Hepatocyte (in vitro differentiated cells): ENCODE measurements at regions not wholly inside any gene's neighbourhood (a gene's known extent, or its start where the extent isn't known, plus 50 kb on each side); places are given as distances from the start of the nearest gene placed in this dataset.

ENCODE experiments used
- DNase-seq: peaks from one replicate; pipeline ENCODE4 v3.0.0-alpha.2; 2016; ENCODE audit warnings: low spot score
- H2AFZ ChIP-seq: fragments of 200-600 bp; sonication (generic); 2 replicates; pipeline ENCODE4 v1.6.0; 2016; ENCODE audit warnings: antibody characterized with exemption, mild to moderate bottlenecking
- H3K27ac ChIP-seq: fragments of 200-600 bp; sonication (generic); 2 replicates; pipeline ENCODE4 v1.5.1; 2016; ENCODE audit warnings: mild to moderate bottlenecking
- H3K27me3 ChIP-seq: fragments of 200-600 bp; sonication (generic); 2 replicates; pipeline ENCODE4 v1.6.1; 2016
- H3K36me3 ChIP-seq: fragments of 200-600 bp; sonication (generic); replicated peaks from 2 replicates; pipeline ENCODE4 v1.5.1; 2016; ENCODE audit warnings: low read depth; ENCODE audit not compliant: insufficient read depth
- H3K4me1 ChIP-seq: fragments of 200-600 bp; sonication (generic); 2 replicates; pipeline ENCODE4 v1.5.1; 2016; ENCODE audit warnings: mild to moderate bottlenecking, moderate library complexity; ENCODE audit not compliant: insufficient read depth
- H3K4me2 ChIP-seq: fragments of 200-600 bp; sonication (generic); 2 replicates; pipeline ENCODE4 v1.6.0; 2016
- H3K4me3 ChIP-seq: fragments of 200-600 bp; sonication (generic); 2 replicates; pipeline ENCODE4 v1.5.1; 2016; ENCODE audit warnings: mild to moderate bottlenecking
- H3K79me2 ChIP-seq: fragments of 200-600 bp; sonication (generic); 2 replicates; pipeline ENCODE4 v1.6.0; 2017; ENCODE audit warnings: mild to moderate bottlenecking
- H3K9me2 ChIP-seq: fragments of 200-600 bp; sonication (generic); replicated peaks from 2 replicates; pipeline ENCODE4 v1.6.0; 2017; ENCODE audit warnings: mild to moderate bottlenecking; ENCODE audit not compliant: insufficient read depth
- H3K9me3 ChIP-seq: fragments of 200-600 bp; sonication (generic); 2 replicates; pipeline ENCODE4 v1.5.1; 2016; ENCODE audit warnings: low read depth, mild to moderate bottlenecking
- H4K20me1 ChIP-seq: fragments of 200-600 bp; sonication (generic); 2 replicates; pipeline ENCODE4 v1.6.0; 2016; ENCODE audit warnings: mild to moderate bottlenecking; ENCODE audit not compliant: insufficient read depth, poor library complexity, severe bottlenecking
- CTCF ChIP-seq: fragments of 200-600 bp; sonication (generic); IDR thresholded peaks from 2 replicates; pipeline ENCODE4 v1.5.1; 2016; ENCODE audit warnings: antibody characterized with exemption, mild to moderate bottlenecking; ENCODE audit not compliant: poor library complexity
- EZH2 ChIP-seq: fragments of 200-600 bp; sonication (generic); IDR thresholded peaks from 2 replicates; pipeline ENCODE4 v1.6.1; 2016; ENCODE audit warnings: antibody characterized with exemption, mild to moderate bottlenecking, borderline replicate concordance
- EZH2phosphoT487 ChIP-seq: fragments of 200-600 bp; sonication (generic); IDR thresholded peaks from one replicate; pipeline ENCODE4 v1.6.1; 2018; ENCODE audit warnings: antibody characterized with exemption, mild to moderate bottlenecking, low read depth, moderate library complexity; ENCODE audit not compliant: unreplicated experiment, severe bottlenecking
- WGBS: methylation state at CpG from one replicate; pipeline ENCODE4 v1.1.6; 2016; ENCODE audit warnings: low lambda C conversion rate; ENCODE audit errors: missing lambda C conversion rate; 5-methylcytosine and 5-hydroxymethylcytosine counted together

GRCh38 chrX:43139645-43140044 is 361.7 kb upstream of the PPP1R2C start:
- Histone ChIP-seq H3K4me3 (no peak overlapping the region), H4K20me1 (no peaks in the 10 kb centered on the region), H3K9me2 (no peaks in the 10 kb centered on the region), H3K27me3 (no peaks in the 10 kb centered on the region), H2AFZ (no peak overlapping the region), H3K27ac (no peak overlapping the region), H3K4me1 (no peaks in the 10 kb centered on the region), H3K79me2 (no peaks in the 10 kb centered on the region), H3K9me3 (no peaks in the 10 kb centered on the region), H3K36me3 (no peaks in the 10 kb centered on the region), H3K4me2 (no peak overlapping the region)
- TF ChIP-seq CTCF (no peak), EZH2 (no peak), EZH2phosphoT487 (no peak)
- WGBS = 96% methylated on average over 1 of the region's 1 CpG
- no peak for DNase-seq

- Histone ChIP-seq H3K4me2 (no peak overlapping the region), H3K4me1 (no peaks in the 10 kb centered on the region), H3K79me2 (no peaks in the 10 kb centered on the region), H3K27me3 (no peaks in the 10 kb centered on the region), H2AFZ (no peak overlapping the region), H3K27ac (no peak overlapping the region), H3K36me3 (no peaks in the 10 kb centered on the region), H3K9me3 (no peaks in the 10 kb centered on the region), H3K9me2 (no peaks in the 10 kb centered on the region), H4K20me1 (no peaks in the 10 kb centered on the region), H3K4me3 (no peak overlapping the region)
- DNase-seq = no peak
- TF ChIP-seq EZH2phosphoT487 (no peak), CTCF (no peak), EZH2 (no peak)
- WGBS = 84% methylated on average over 2 of the region's 2 CpGs
These were observed 362.6 kb upstream of the PPP1R2C start for GRCh38 chrX:43140582-43140981.

GRCh38 chrX:43141885-43142284 is 363.9 kb upstream of the PPP1R2C start:
- Histone ChIP-seq H3K79me2 (no peaks in the 10 kb centered on the region), H2AFZ (no peak overlapping the region), H4K20me1 (no peaks in the 10 kb centered on the region), H3K4me1 (no peaks in the 10 kb centered on the region), H3K9me2 (no peaks in the 10 kb centered on the region), H3K4me2 (no peak overlapping the region), H3K27ac (no peak overlapping the region), H3K27me3 (no peaks in the 10 kb centered on the region), H3K4me3 (no peak overlapping the region), H3K9me3 (no peaks in the 10 kb centered on the region), H3K36me3 (no peaks in the 10 kb centered on the region)
- TF ChIP-seq EZH2phosphoT487 = no peak
- no peak for TF ChIP-seq CTCF
- no peak for TF ChIP-seq EZH2
- DNase-seq = no peak

GRCh38 chrX:43148305-43148704 is 370.3 kb upstream of the PPP1R2C start:
- WGBS = 85% methylated on average over 3 of the region's 3 CpGs
- Histone ChIP-seq H3K27me3 (no peaks in the 10 kb centered on the region), H3K36me3 (no peaks in the 10 kb centered on the region), H3K9me3 (no peaks in the 10 kb centered on the region), H4K20me1 (no peaks in the 10 kb centered on the region), H3K79me2 (no peaks in the 10 kb centered on the region), H3K4me1 (no peaks in the 10 kb centered on the region), H3K9me2 (no peaks in the 10 kb centered on the region), H3K27ac (no peak overlapping the region), H3K4me2 (no peak overlapping the region), H3K4me3 (no peak overlapping the region), H2AFZ (no peak overlapping the region)
- no peak for DNase-seq
- TF ChIP-seq CTCF = no peak
- TF ChIP-seq EZH2phosphoT487 = no peak
- no peak for TF ChIP-seq EZH2
